ENCODE measurements at regions not wholly inside any gene's neighbourhood (a gene's known extent, or its start where the extent isn't known, plus 50 kb on each side); places are given as distances from the start of the nearest gene placed in this dataset.

- no peak overlapping the region for H3K27ac Mint-ChIP-seq
- no peak for DNase-seq
- H2BK20ac ChIP-seq (ENCODE audit: low read depth, low read length, poor library complexity, severe bottlenecking), result no peak overlapping the region
Observed at GRCh38 chr21:32082466-32082865, 196.4 kb downstream of the MIS18A start.

More at GRCh38 chr21:32082466-32082865, 196.4 kb downstream of the MIS18A start:
- Histone ChIP-seq H4K8ac (replicated peaks; ENCODE audit: insufficient read length, low read depth, low read length) (no peak overlapping the region), H3K23ac (ENCODE audit: insufficient read length, low read depth, low read length) (no peak overlapping the region), H2BK12ac (ENCODE audit: insufficient read length, low read depth, low read length) (no peak overlapping the region), H3K4me2 (ENCODE audit: insufficient read depth, insufficient read length, low read length) (no peak overlapping the region), H3K9ac (ENCODE audit: extremely low read depth, insufficient read length, low read length) (no peak overlapping the region), H2BK5ac (ENCODE audit: insufficient read length, low read length) (no peak overlapping the region), H3K23me2 (ENCODE audit: insufficient read length, low read depth, low read length, poor library complexity, severe bottlenecking) (no peaks in the 10 kb centered on the region), H3K4ac (ENCODE audit: low read depth, low read length) (no peak overlapping the region), H3K9me3 (ENCODE audit: control insufficient read depth, low read depth, low read length) (no peaks in the 10 kb centered on the region), H4K20me1 (ENCODE audit: control insufficient read depth, insufficient read depth, insufficient read length) (no peaks in the 10 kb centered on the region), H4K5ac (ENCODE audit: insufficient read length, low read depth, low read length) (no peak overlapping the region), H3K79me1 (ENCODE audit: insufficient read depth, low read depth, low read length, poor library complexity, severe bottlenecking) (no peaks in the 10 kb centered on the region), H2BK120ac (ENCODE audit: low read depth, low read length, poor library complexity, severe bottlenecking) (no peak overlapping the region), H3K18ac (ENCODE audit: insufficient read length, low read depth, low read length) (no peak overlapping the region), H3K79me2 (ENCODE audit: insufficient read depth, low read length) (no peaks in the 10 kb centered on the region), H3K4me1 (ENCODE audit: insufficient read depth, low read length) (no peaks in the 10 kb centered on the region), H2AFZ (ENCODE audit: low read length) (no peak overlapping the region), H3K27me3 (ENCODE audit: insufficient read depth, low read length) (no peaks in the 10 kb centered on the region), H4K91ac (ENCODE audit: insufficient read length, low read depth, low read length) (no peak overlapping the region), H3K27ac (ENCODE audit: insufficient read length, low read depth, low read length) (no peak overlapping the region), H3K14ac (ENCODE audit: insufficient read depth, low read length) (no peak overlapping the region), H2BK15ac (ENCODE audit: low read depth, low read length) (no peak overlapping the region), H3T11ph (ENCODE audit: low read length) (no peak overlapping the region), H3K56ac (ENCODE audit: insufficient read length, low read depth, low read length) (no peak overlapping the region), H2AK5ac (ENCODE audit: insufficient read length, low read length) (no peak overlapping the region)
- no peak for TF ChIP-seq CTCF (conservative IDR thresholded peaks at IDR 0.05)
- Mint-ChIP-seq H3K9me3 (no peaks in the 10 kb centered on the region; a peak in 1 of 5 replicates), H3K4me1 (peaks cover 2 to 4% of the 10 kb centered on the region in 2 experiments; a peak in 2 of 4 replicates), H3K36me3 (ENCODE audit: insufficient read depth in 1 of 3, low read depth in 3 of 3) (peaks cover 0 to 6% (median 0%) of the 10 kb centered on the region in 3 experiments; a peak in 1 of 7 replicates), H3K27me3 (ENCODE audit: low read depth) (peaks cover 5% of the 10 kb centered on the region; the same call in 1 of the 2 replicates), H3K4me3 (no peak overlapping the region)
- no CpG with 5 or more reads among the region's 5 CpGs for WGBS (ENCODE audit: extremely low coverage, insufficient read length, low lambda C conversion rate)
